DMS79 (cell line): ENCODE measurements at regions not wholly inside any gene's neighbourhood (a gene's known extent, or its start where the extent isn't known, plus 50 kb on each side); places are given as distances from the start of the nearest gene placed in this dataset.

ENCODE experiments used
- DNase-seq: peaks from one replicate; lab custom pipeline; 2025; lab: John Stamatoyannopoulos, UW

DNA sequence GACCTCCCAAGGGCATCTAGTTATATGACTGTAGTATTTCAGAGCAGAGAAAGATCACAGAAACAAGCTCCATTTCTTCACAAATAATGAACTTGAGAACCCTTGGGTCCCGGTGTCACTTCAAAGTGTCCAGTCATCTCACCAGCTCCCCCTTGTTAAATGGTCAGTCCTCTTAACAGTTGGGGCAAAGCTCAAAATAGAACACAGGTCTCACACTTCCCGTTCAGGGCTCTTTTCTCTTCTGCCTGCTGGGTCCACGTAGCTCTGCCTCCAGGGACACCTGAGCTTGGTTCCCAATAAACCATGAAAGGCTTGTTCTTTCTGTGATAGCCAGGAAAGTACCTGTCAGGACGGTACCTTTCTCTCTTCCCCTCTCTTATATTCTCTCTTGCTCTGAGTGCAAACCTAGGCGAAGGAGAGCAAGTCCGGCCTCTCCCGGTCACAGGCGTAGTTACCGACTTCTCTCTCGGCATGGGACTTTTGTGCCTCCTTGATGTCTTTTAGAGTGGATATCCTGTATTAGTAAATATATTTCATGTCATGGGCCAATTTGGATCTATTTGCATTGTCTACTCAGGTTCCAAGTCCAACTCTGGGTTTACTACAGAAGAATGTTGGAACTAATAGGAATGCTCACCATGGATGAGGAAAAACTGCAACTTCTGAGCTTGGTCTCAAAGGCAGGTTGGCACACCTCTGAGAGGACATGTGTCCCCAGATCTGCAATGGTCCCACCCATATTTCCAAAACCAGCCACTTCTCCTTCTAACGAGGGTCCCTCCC is 118.8 kb upstream of the PARP11 start:
- DNase-seq = no peak

DNA sequence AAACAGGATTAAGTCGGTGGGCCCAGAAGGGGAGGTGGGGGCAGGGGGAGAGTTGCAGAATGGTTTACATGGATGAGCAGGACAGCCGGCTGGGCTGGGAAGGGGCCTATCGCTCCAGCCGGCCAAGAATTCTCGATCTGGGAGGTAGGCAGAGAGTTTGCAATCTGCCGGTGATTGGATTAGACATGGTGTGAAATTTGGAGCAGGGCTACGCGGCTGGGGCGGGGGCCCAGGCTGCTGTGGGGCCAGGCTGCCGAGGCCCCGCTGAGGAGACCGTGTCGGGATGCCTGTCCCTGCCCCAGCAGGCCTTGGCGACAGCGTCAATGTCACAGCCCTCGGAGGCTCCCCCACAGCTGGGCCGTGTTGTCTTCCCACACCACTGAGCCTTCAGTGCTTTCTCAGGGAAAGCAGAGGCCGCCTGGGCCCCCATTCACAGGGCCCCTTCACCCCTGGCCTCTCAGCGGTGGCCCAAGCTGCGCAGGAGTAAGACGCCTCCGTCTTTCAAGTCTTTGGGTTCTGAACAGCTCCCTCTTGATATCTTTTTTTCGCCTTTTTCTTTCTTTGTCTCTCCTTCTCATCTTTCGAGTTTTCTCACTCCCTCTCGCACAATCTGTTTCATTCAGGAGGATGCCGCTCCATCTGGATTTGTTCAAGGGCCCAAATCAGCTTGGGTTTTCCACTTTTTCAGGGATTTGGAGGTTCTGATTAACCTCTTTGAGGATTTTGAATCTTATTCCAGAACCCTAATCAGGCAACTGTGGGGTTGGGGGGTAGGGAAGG is 117.5 kb upstream of the PARP11 start:
- DNase-seq = no peak

DNA sequence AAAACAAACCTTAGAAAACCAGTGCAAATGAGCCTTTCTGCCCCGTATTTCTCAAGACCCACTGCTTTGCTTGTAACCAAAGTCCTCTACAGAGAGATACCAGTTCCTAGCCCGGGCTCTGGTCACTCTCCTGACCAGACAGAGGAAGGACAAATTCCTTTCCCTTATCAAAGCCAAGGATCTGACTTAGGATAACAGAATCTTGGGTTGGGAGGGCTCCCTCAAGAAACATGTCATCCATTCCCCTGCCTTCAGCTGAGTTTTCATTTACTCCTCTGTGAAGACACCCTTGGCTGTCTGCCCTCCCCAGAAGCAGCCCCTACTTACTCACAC is 116.0 kb upstream of the PARP11 start:
- DNase-seq = no peak

DNA sequence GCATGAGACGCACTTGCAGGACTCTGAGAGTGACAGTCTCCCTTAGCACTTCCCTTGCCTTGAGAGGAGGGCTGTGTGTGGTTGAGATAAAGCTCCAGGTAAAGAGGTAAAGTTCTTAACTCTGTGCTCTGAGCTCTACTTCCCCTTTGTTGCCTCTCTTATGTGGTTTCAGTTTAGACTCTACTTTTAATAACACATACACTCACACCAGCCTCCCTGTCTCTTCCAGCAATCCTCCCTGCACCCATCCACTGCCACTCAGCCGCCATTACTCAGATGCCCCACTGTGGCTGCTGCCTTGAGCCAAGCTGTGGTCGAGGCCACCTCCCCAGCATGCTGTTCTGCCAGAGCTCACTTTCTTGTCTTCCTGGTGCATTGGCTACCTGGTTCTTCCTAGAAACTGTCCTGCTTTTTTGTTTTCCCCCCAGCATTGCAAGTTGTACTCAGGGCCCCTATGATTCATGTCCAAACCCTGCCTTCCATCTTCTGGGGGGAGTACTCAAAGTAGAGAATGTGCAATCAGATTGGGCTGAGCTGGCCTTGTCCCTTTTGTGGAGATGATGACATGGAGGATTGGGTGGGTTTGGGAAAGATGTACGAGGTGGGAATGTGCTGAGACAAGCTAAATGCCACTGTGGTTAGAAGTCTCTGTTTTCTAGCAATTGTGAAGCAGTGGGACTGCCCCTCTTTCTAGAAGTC is 115.5 kb upstream of the PARP11 start:
- DNase-seq = no peak

DNA sequence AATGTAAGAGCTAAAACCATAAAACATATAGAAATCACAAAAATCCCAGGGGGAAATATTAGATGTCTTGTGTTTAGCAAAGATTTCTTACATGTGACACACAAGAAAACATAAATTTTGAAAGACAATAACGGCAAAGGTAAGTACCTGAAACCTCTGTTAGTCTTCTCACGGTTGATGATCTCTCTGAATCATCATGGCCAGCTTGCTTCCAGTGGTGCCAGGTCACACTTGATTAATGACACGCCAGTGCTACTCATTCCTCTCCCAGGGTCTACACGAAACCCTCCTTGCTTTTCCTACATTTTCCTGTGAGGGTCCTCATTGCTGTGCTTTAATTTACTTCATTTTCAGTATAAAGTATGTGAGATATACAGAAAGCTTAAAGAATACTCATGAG is 114.4 kb upstream of the PARP11 start:
- no peak for DNase-seq

DNA sequence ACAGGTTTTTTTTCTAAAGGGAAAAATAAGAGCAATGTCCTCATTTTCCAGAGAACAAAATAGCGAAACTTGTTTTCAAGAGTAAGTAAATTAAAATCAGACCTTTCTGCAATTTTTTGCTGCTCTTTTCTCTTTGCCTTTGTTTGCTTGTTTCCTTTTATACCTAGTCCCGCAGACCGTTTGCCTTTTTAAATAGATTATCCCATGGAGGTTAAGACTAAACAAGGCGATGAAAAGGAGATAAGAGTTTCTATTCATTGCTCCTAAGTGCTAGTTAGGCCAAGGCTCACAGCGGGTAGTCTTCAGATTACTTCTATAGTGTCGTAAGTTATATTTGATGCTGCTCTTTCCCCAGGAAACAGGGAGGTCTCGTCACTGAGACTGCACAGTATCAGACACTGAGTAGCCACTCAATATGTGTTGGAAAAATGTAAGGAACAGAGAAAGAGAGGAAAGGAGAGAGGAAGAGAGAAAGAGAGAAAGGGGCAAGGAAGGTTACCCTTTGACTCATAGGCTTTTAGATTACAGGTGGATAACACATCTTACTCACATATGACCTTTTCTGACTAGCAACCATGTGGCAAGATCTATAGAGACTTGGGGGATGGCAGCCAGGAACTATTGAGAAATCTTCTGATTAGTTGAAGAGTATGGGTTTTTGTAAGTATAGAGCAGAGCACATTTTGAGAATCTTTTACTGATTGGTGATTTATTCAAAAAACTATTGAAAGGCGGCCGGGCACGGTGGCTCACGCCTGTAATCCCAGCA is 107.5 kb upstream of the PARP11 start:
- DNase-seq = no peak

DNA sequence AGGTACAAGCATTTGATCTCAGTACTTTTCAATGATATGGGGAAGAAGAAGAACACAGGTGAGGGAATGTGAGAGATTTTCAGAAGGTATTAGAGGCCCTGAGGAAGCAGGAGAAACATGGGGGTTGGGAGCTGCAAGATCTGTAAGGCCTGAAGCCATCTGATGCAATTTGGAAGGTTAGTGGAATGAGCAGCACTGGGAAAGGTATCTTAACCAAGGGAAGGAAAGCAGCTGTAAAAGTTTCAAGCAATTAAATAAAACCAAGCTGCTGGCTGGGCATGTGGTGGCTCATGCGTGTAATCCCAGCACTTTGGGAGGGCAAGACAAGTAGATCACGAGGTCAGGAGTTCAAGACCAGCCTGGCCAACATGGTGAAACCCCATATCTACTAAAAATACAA is 104.4 kb upstream of the PARP11 start:
- DNase-seq = no peak

DNA sequence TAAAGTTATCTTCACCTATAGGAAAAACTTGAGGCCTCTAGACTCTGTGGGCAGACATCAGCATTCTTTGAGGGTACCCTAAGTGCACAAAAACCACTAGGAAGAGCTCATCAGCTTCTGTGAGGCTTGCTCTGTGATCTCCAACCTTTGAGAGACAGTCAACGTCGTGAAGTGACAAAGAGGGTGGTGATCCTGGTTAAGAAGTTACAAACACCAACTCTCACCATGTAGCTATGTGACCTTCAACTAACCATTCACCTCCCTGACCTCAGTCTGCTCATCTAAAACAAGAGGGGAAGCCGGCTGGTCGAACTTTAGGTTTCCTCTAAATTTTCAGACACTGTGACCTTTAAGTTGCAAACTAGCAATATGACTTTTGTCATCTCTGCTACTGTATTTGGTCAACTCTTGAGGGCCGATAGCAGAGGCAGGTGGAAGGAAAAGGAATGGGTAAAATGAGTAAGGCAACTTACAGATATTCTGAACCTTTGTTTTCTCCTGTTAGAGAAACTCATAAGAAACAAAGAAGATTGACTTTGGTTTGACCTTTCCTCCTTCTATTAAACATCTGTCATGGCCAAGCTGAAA is 103.2 kb upstream of the PARP11 start:
- DNase-seq = no peak

DNA sequence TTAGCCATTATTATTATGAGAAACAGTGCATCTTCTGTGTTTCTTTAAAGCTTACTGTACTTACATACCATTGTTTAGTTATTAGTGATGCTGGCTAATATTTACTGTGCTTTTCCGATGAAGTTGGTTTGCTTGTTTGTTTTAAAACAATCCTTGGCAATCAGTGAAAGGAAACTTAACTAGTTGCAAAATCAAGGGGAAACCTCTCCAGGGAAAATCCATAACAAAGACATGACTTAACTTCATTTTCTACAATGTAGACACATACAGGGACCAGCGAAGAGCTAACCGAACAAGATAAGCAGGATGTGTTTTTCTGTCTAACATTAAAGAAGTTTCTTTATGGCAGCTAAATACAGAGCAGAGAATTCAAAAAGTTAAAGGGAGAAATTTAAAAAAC is 102.5 kb upstream of the PARP11 start:
- no peak for DNase-seq

DNA sequence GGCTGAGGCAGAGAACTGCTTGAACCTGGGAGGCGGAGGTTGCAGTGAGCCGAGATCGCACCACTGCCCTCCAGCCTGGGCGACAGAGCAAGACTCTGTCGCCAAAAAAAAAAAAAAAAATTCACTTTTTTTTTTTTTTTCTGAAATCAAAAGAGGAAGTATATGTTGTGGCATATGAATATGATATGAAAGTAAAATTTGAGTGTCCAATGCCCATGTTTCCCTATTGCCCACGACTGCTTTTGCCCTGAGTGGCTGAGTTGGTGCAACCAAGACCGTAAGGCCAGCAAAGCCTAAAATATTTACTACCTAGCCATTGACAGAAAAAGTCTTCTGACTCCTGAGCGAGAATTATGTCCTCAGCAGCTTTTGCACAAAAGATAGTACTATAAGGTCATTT is 101.7 kb upstream of the PARP11 start:
- no peak for DNase-seq

DNA sequence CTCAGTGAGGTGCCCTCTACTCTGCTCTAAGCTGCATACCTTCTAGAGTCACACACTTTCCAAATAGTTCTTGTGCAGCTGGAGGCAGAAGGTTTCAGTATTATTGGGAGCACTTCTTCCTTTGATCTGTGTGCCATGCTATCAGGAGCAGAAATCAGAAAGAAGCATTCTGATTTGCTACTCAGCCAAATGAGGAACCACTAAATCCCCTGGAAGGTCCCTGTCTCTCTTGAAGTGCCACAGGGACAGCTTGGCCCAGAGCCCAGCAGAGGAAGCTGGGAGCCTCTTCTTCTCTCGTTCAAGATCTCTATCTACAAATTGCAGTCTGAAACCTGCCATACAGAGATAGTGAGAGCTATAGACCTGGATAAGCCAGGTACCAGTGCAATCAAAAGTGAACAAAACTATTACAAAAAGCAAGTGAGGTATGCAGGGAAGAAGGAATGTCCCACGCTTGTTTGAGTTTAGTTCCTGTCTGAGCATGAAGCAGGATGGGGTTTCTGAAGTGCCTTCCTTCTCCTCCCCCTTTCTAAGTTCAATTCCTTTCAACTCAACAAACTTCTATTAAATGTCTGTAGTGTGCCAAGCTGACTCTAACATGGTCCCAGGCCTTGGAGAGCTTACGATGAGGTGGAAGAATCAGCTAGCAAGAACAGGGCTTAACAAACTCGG is 100.9 kb upstream of the PARP11 start:
- DNase-seq = no peak

DNA sequence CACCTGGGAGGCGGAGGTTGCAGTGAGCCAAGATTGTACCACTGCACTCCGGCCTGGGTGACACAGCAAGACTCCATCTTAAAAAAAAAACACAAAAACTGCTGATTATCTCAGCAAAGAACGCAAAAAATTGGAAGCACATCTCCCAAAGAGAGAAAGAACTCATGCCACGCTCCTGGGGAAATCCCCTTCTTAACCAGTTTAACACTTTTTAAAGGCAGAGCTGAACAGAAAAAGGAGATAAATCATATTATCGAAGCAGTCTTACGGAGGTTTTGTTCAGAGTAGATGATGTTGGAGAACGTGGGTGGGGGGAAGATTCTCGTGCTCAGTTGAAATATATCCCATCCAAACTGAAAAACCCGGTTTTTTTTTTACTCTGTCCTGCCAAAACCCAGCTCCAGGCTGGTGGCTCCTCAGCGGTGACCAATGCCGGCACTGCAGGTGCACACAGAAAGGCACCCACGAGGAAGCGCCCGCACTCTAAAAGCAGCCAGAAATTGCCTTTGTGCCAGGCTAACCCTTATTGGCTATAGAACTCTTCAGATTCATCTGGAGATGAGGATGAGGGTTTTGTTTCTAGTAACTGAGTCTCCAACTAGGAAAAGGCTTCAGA is 100.2 kb upstream of the PARP11 start:
- no peak for DNase-seq

DNA sequence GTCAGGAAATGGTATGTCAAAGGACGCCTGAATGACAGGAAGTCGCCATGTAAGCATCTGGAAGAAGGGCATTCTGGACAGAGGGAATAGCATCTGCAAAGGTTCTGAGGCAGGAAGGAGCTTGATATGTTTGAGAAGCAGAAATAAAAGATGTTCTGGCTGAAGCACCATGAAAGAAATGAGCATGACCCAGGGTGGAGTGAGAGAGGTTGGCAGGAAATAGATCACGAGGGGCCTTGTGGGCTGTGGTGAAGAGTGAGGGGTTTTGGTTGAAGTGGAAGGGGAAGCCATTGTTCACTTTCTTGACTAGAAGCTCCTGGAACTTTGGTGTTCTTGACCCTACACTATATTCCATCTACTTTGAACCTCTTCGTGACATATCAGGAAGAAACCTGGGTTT is 99.4 kb upstream of the PARP11 start:
- DNase-seq = no peak

DNA sequence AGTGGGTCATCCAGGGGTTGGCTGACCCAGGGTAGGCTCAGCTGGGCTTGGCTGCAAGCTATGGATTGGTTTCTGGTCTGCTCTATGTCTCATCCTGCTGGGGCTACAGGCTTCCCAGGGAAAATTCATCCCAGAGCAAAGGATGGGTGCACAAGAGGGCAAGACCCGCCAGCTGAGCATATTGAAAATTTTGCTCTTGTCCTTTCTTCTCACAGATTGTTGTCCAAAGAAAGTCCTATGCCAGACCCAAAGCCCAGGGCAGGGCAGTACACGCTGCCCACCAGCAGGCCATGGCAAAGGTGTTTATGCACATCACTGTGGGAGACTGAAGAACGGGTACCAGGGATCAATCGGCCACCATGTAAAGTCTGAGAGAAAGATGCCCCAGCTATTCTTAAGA is 95.3 kb upstream of the PARP11 start:
- DNase-seq = no peak

DNA sequence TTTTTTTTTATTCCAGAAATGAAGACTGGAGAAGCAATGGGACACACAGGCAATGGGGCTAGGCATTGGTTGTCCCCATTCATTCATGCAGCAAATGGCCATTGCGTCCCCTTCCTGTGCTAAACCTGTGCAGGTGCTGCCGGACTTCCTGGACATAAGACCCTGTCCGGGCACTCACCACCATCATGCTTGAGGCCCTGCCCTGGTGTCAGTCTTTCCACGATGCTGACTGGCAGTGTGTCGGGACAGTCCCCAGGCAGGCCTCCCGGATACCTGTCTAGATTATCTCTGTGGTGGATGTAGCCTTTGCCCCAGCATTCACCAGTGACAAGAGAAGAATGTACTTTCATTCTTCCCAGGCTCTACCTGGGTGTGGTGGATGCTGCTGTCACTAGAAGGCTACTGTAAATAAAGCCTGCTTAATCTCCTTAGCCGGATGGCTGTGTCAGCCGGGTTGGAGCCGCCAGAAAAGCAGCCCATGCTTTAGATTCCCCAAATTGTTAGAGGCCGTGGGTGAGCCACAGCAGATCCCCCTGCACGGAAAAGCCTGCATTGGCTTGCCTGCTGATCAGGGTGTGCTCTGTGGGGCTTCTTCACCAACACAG is 94.5 kb upstream of the PARP11 start:
- no peak for DNase-seq

DNA sequence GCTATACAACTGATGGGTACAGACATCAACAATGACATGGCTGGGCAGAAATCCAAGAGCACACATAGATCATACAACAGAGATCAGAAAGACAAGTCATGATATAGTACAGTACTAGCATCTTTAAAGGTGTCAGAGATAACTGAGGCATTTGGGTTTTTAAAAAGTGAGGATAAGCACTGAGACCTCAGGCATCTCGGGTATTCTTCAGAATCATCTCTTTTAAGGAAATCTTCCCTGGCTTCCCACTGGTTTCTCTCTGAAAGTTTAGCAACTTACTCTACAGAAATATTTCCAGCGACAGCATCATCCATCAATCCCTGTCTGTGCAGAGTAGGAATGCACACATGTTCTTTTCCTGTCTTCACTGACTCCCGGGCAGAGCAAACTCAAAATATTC is 93.2 kb upstream of the PARP11 start:
- DNase-seq = no peak

DNA sequence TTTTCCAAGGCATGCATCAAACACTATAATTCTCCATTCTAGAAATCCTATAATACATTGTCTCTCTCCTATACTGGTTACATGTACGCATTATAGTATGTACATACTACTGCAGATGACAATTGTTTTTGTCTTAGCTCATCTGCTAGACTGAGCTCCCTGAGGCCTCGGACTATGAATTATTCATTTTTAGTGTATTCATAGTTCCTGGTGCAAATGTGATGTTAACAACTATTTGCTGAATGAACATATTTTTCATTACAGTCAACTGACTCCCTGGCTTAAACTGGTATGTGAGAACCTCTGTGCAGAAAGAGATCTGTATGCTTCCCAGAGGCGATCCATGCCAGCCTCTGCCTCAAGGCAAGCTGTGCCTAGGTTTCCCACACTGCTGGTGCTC is 91.8 kb upstream of the PARP11 start:
- no peak for DNase-seq

DNA sequence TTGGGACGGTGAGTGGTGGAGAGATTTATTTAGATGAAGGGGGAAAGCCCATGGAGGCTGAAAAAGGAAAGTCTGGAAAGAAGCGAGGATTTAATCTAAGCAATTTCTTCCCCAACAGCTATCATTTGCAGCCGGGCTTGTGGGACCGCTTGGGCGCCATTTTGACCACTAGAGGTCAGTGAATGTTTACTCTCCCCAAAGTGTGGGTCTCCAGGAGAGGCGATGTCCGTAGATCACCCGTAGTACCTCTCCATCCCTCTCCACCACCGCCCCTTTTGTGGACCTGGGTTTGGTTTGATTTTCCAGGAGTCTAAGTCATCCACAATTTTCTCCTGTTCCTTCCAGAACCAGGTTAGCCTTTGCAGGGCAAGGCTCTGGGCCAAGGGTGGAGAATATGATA is 91.2 kb upstream of the PARP11 start:
- no peak for DNase-seq

DNA sequence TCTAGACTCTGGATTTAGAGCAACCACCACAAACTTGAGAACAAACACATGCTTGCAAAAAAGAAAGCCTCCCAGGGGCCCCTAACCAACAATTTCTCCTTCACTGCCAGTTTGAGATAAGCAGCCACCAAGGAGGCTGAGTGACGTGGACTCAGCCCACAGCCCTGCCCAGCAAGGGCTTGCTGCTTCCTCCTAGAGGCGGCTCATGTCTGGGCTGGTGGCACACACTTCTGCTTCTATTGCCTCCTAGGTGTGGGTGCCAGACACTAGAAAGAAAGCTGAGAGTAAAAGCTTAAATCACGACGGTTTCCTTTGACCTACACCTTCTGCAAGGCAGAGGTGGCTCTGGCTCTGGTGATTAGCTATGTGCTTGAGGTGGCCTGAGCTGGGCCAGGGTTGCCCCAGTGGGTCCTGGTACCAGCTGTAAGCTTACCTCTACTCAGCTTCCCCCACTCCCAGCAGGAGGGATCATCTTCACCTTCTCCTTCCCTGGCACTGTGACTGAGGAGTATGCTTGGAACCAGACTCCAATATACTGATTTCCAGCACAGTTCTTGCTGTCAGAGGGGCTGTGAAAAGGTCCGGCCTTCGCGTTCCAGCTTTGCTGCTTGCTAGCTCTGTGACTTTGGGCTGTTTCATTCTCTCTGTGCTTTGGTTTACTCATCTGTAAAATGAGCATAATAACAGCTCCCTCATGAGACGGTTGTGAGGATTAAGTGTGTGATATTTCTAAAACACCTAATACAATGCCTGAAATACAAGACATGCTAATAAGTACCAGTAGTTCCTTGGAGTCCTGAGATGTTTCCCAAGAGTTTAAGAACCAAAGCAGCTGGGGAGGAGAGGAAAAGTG is 89.7 kb upstream of the PARP11 start:
- DNase-seq = no peak

DNA sequence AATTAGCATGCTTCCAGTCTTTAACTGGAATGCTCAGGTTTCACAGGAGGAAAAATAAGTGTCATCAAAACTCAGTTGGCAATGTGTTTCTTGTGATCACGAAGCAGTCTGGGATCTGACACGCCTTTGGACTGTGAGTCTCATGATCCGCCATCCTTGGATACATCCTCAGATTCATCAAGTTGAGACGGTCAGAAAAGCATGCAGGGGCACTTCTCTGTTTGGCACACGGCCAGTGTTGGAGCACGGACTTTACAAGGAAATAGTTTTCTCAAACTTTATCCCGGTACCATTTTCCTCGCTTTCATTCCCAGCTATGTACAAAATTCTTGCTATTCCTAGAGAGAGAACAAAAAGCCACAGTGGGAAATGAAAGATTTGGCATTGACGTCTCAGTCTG is 88.4 kb upstream of the PARP11 start:
- DNase-seq = no peak
